ENCODE measurements at regions not wholly inside any gene's neighbourhood (a gene's known extent, or its start where the extent isn't known, plus 50 kb on each side); places are given as distances from the start of the nearest gene placed in this dataset.

GRCh38 chr6:95352064-95352795, 225.1 kb upstream of the MANEA start:
- H3K27ac ChIP-seq = no peak overlapping the region
- TF ChIP-seq, protein P1, sequence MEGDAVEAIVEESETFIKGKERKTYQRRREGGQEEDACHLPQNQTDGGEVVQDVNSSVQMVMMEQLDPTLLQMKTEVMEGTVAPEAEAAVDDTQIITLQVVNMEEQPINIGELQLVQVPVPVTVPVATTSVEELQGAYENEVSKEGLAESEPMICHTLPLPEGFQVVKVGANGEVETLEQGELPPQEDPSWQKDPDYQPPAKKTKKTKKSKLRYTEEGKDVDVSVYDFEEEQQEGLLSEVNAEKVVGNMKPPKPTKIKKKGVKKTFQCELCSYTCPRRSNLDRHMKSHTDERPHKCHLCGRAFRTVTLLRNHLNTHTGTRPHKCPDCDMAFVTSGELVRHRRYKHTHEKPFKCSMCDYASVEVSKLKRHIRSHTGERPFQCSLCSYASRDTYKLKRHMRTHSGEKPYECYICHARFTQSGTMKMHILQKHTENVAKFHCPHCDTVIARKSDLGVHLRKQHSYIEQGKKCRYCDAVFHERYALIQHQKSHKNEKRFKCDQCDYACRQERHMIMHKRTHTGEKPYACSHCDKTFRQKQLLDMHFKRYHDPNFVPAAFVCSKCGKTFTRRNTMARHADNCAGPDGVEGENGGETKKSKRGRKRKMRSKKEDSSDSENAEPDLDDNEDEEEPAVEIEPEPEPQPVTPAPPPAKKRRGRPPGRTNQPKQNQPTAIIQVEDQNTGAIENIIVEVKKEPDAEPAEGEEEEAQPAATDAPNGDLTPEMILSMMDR (conservative IDR thresholded peaks at IDR 0.05) = peak; percentile 64

DNA sequence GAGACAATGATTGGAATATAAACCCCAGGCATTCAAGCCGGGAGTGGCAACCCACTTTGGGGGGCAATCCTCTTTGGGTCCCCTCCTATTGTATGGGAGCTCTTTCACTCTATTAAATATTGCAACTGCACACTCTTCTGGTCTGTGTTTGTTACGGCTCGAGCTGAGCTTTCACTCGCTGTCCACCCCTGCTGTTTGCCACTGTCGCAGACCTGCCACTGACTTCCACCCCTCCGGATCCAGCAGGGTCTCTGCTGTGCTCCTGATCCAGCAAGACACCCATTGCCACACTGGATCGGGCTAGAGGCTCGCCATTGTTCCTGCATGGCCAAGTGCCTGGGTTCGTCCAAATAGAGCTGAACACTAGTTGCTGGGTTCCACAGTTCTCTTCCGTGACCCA, 222.8 kb upstream of the MANEA start:
- TF ChIP-seq, protein P1 (conservative IDR thresholded peaks at IDR 0.05) = no peak

DNA sequence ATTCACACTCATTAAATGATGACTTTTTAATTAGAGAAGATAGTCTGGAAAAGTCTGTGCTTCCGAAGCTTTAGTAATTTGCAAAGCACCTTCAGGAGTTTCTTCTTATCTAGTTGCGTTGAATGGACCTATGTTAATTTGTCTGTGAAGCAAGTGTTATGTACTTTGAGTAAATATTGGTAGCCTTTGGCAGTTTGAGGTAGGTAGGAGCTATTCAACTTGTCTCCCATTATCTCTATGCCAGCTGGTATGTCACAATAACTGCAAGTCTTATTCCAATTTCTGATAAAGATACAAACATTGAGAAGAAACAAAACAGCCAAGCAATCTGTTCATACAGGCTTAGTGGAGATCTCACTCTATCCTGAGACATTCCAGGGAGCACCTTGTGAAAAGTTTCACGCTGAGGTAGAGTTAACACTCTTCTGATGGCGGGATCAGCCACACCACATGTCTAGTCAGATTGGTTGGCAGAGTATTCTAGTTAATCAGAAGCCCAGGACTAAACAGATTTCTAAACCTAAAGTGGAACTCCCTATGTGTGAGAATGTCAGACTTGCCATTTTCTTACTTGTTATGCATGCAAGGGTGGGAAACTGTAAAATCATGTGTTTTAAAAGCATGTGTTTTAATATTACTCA, 219.8 kb upstream of the MANEA start:
- H3K27ac ChIP-seq = no peak overlapping the region
- TF ChIP-seq, protein P1 (conservative IDR thresholded peaks at IDR 0.05) = no peak

More for the DNA sequence above, 222.8 kb upstream of the MANEA start:
- no peak overlapping the region for H3K27ac ChIP-seq

- TF ChIP-seq, protein P1 (conservative IDR thresholded peaks at IDR 0.05) = peak; percentile 75
- no peak overlapping the region for H3K27ac ChIP-seq
Observed at GRCh38 chr6:95364016-95364604, 213.2 kb upstream of the MANEA start.

GRCh38 chr6:95365454-95365853, 211.9 kb upstream of the MANEA start:
- TF ChIP-seq, protein P1 (conservative IDR thresholded peaks at IDR 0.05) = no peak
- no peak overlapping the region for H3K27ac ChIP-seq

DNA sequence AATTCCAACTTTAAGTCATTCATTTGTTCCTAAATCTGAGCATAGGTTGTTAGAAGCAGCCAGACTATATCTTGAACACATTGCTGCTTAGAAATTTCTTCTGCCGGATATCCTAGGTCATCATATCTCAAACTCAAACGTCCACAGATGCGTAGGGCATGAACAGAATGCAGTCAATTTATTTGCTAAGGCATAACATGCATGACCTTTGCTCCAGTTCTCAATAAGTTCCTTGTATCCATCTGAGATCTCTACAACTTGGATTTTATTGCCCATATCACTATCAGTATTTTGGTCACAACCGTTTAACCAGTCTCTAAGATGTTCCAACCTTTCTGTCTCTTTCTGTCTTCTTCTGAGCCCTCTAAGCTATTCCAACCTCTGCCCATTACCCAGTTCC, 210.9 kb upstream of the MANEA start:
- H3K27ac ChIP-seq = no peak overlapping the region
- TF ChIP-seq, protein P1 (conservative IDR thresholded peaks at IDR 0.05) = no peak

GRCh38 chr6:95383878-95384277, 193.5 kb upstream of the MANEA start:
- H3K27ac ChIP-seq = no peak overlapping the region
- TF ChIP-seq, protein P1 (conservative IDR thresholded peaks at IDR 0.05) = no peak

All from VCaP (cell line).